A673 (cell line): ENCODE measurements at regions not wholly inside any gene's neighbourhood (a gene's known extent, or its start where the extent isn't known, plus 50 kb on each side); places are given as distances from the start of the nearest gene placed in this dataset.

Experiments
- BruUV-seq: library from RNA; stranded (reverse); fragments of 400-500 nt; replicated peaks from 2 replicates; lab custom pipeline; 2021; lab: Mats Ljungman, UMichigan
- CTCF ChIA-PET: fragments of 300-600 bp; sonication (Branson Sonifier 250); formaldehyde crosslinking; loops from one replicate; lab custom pipeline; 2022; ENCODE audit warnings: antibody characterized with exemption; lab: Charles Lee
- POLR2A ChIA-PET: fragments of 300-600 bp; sonication (Branson Sonifier 250); formaldehyde crosslinking; loops from one replicate; lab custom pipeline; 2022; ENCODE audit warnings: antibody characterized with exemption; ENCODE audit not compliant: low non-redundant PET; lab: Charles Lee
- DNase-seq: peaks from one replicate; pipeline ENCODE4 v3.0.0-alpha.2; 2015; ENCODE audit warnings: low spot score
- H3K27ac ChIP-seq: fragments of 200-600 bp; sonication (generic); 2 replicates; pipeline ENCODE4 v1.5.1; 2016; ENCODE audit warnings: mixed run types, low read depth, mild to moderate bottlenecking, mixed read lengths, antibody characterized with exemption, low read length; ENCODE audit not compliant: poor library complexity, severe bottlenecking
- H3K27me3 ChIP-seq: fragments of 200-600 bp; sonication (generic); replicated peaks from 2 replicates; pipeline ENCODE4 v1.6.1; 2017; ENCODE audit warnings: mixed run types, low read depth, mild to moderate bottlenecking, mixed read lengths, antibody characterized with exemption, low read length; ENCODE audit not compliant: insufficient read depth, poor library complexity
- H3K36me3 ChIP-seq: fragments of 200-600 bp; sonication (generic); 2 replicates; pipeline ENCODE4 v1.6.1; 2016; ENCODE audit warnings: mixed run types, mild to moderate bottlenecking, mixed read lengths, antibody characterized with exemption, low read length; ENCODE audit not compliant: insufficient read depth, poor library complexity, severe bottlenecking
- H3K4me1 ChIP-seq: fragments of 200-600 bp; sonication (generic); 2 replicates; pipeline ENCODE4 v1.6.1; 2017; ENCODE audit warnings: mixed run types, mild to moderate bottlenecking, mixed read lengths, antibody characterized with exemption, low read length; ENCODE audit not compliant: insufficient read depth, poor library complexity, severe bottlenecking
- H3K4me3 ChIP-seq: fragments of 200-600 bp; sonication (generic); 2 replicates; pipeline ENCODE4 v1.5.1; 2016; ENCODE audit warnings: low read depth, mixed run types, mild to moderate bottlenecking, mixed read lengths, low read length; ENCODE audit not compliant: poor library complexity, severe bottlenecking
- H3K9me3 ChIP-seq: fragments of 200-600 bp; sonication (generic); 2 replicates; pipeline ENCODE4 v1.6.1; 2016; ENCODE audit warnings: mixed run types, low read depth, mild to moderate bottlenecking, mixed read lengths, antibody characterized with exemption, low read length; ENCODE audit not compliant: poor library complexity, severe bottlenecking
- EZH2 ChIP-seq: fragments of 200-600 bp; sonication (generic); IDR thresholded peaks from 2 replicates; pipeline ENCODE4 v1.6.1; 2017; ENCODE audit warnings: borderline replicate concordance, low read depth, mild to moderate bottlenecking, mixed read lengths, antibody characterized with exemption, low read length; ENCODE audit not compliant: poor library complexity, severe bottlenecking
- intact Hi-C: fragments of 100-400 bp; cut with micrococcal nuclease; formaldehyde crosslinking; loops from one replicate; pipeline ENCODE4 v1.10.0; 2022; ENCODE audit not compliant: unreplicated experiment
- TF ChIP-seq, protein P1 (sequence below): fragments of 300-800, 200-600 bp; sonication (generic); conservative IDR thresholded peaks from 2 replicates; pipeline ENCODE4 v1.5.1; 2017; ENCODE audit warnings: low read depth, mild to moderate bottlenecking, antibody characterized with exemption, low read length, moderate library complexity, mixed read lengths

DNA sequence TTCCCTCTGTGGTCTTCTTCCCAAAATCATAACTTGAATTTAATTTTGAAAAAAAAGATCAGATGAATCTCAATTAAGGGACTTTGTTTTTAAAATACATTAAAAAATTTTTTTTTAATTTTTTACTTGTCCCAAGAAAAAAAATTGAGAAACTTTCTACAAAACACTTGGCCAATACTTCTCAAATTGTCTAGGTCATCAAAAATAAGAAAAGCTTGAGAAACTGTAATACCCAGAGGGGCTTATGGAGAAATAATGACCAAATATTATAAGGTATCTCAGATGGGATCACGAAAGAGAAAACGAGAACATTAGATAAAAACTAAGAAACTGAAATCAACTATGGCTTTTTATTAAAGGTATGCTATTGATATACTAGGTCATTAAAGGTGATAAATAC is 835.0 kb downstream of the GATA3 start:
- Histone ChIP-seq H3K36me3 (no peaks in the 10 kb centered on the region), H3K4me3 (no peak overlapping the region), H3K9me3 (no peaks in the 10 kb centered on the region), H3K27ac (no peak overlapping the region), H3K4me1 (no peaks in the 10 kb centered on the region), H3K27me3 (no peaks in the 10 kb centered on the region)
- intact Hi-C loops, result no loop called here
- no peak for TF ChIP-seq EZH2
- TF ChIP-seq, protein P1, sequence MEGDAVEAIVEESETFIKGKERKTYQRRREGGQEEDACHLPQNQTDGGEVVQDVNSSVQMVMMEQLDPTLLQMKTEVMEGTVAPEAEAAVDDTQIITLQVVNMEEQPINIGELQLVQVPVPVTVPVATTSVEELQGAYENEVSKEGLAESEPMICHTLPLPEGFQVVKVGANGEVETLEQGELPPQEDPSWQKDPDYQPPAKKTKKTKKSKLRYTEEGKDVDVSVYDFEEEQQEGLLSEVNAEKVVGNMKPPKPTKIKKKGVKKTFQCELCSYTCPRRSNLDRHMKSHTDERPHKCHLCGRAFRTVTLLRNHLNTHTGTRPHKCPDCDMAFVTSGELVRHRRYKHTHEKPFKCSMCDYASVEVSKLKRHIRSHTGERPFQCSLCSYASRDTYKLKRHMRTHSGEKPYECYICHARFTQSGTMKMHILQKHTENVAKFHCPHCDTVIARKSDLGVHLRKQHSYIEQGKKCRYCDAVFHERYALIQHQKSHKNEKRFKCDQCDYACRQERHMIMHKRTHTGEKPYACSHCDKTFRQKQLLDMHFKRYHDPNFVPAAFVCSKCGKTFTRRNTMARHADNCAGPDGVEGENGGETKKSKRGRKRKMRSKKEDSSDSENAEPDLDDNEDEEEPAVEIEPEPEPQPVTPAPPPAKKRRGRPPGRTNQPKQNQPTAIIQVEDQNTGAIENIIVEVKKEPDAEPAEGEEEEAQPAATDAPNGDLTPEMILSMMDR, result no peak
- POLR2A ChIA-PET, result no interaction called here
- CTCF ChIA-PET, result no interaction called here
- BruUV-seq, result no TSS peak
- no peak for DNase-seq

DNA sequence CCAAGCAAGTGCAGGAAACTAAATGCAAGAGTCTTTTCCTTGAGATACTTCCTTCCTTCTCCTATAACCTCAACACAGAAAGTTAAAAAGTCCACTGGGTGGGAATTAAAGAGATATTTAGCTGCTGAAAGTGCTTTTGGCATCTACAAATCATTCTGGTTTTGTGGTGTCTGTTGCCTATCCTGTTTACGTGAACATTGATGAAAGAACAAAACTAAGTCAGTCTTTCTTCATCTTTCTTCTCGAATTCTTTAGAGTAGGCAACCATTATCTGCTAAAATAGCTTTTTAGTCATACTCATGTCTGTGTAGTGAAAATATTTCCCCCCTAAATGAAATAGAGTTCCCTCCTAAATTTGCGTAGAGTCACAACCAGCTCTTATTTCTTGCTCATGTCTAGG is 838.6 kb downstream of the GATA3 start:
- Histone ChIP-seq H3K9me3 (no peaks in the 10 kb centered on the region), H3K4me1 (no peaks in the 10 kb centered on the region), H3K27ac (no peak overlapping the region), H3K4me3 (no peak overlapping the region), H3K36me3 (no peaks in the 10 kb centered on the region), H3K27me3 (no peaks in the 10 kb centered on the region)
- BruUV-seq, result no TSS peak
- ChIA-PET POLR2A (interaction anchor here (0.6 kb wide), 1 partner anchor 203 kb away, joined by 3 read pairs; no protein-coding TSS in a partner anchor), CTCF (no interaction called here)
- TF ChIP-seq EZH2, result no peak
- TF ChIP-seq, protein P1, result no peak
- intact Hi-C loops, result no loop called here
- no peak for DNase-seq

DNA sequence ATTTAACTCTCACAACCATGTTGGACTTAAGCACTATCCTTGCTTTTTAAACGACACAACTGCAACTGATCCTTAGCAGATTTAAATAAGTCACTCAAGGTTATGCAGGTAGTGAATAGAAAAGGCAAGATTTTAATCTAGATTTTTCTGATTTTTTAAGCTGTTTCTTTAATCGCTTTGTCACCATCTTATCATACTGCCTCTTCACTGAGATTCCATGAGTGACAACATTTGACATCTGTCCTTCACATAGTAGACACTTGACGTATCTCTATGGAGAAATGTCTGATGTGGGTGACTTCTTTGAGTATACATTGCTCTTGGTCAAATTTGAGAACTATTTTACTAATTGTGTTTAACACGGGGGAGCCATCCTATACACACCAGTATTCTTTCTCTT is 839.7 kb downstream of the GATA3 start:
- DNase-seq, result no peak
- no peak overlapping the region for H3K27ac ChIP-seq
- POLR2A ChIA-PET, result no interaction called here
- intact Hi-C loops, result no loop called here
- H3K4me3 ChIP-seq, result no peak overlapping the region
- no peaks in the 10 kb centered on the region for H3K4me1 ChIP-seq
- BruUV-seq, result no TSS peak
- H3K36me3 ChIP-seq, result no peaks in the 10 kb centered on the region
- CTCF ChIA-PET, result no interaction called here
- H3K9me3 ChIP-seq, result no peaks in the 10 kb centered on the region
- no peaks in the 10 kb centered on the region for H3K27me3 ChIP-seq
- TF ChIP-seq, protein P1, result no peak
- TF ChIP-seq EZH2, result no peak
